ENCODE measurements at regions not wholly inside any gene's neighbourhood (a gene's known extent, or its start where the extent isn't known, plus 50 kb on each side); places are given as distances from the start of the nearest gene placed in this dataset.

GRCh38 chr2:7479603-7480002 is 562.4 kb downstream of the RNF144A start:
- Histone ChIP-seq H3K27ac (ENCODE audit: low read depth, low read length) (no peak overlapping the region), H3K79me2 (ENCODE audit: insufficient read depth, low read length) (no peaks in the 10 kb centered on the region), H3K9ac (ENCODE audit: low read length) (no peak overlapping the region), H3K36me3 (ENCODE audit: control insufficient read depth in 1 of 2, insufficient read depth in 2 of 2, low read length in 2 of 2) (no peaks in the 10 kb centered on the region), H3K4me3 (replicated peaks in 1 of 2; ENCODE audit: low read depth in 1 of 2, low read length in 2 of 2) (no peak overlapping the region), H3K4me2 (ENCODE audit: low read length) (no peak overlapping the region), H3K27me3 (ENCODE audit: insufficient read depth, low read length) (no peaks in the 10 kb centered on the region), H4K20me1 (ENCODE audit: insufficient read depth) (no peaks in the 10 kb centered on the region), H2AFZ (ENCODE audit: low read depth, low read length, poor library complexity, severe bottlenecking) (no peak overlapping the region), H3K4me1 (ENCODE audit: control insufficient read depth in 1 of 2, insufficient read depth in 2 of 2, low read length in 2 of 2) (no peaks in the 10 kb centered on the region), H3K9me3 (ENCODE audit: control insufficient read depth in 1 of 2, insufficient read depth in 1 of 2, low read depth in 1 of 2, low read length in 2 of 2) (no peaks in the 10 kb centered on the region), H3K9me2 (ENCODE audit: insufficient read depth) (no peaks in the 10 kb centered on the region)
- TF ChIP-seq MAX (IDR thresholded peaks at IDR 0.05), result no peak
- no peak for TF ChIP-seq CBX3 (IDR thresholded peaks at IDR 0.05; ENCODE audit: low read depth)
- no peak for TF ChIP-seq TCF7L2 (IDR thresholded peaks at IDR 0.05; ENCODE audit: borderline replicate concordance, extremely low read depth, insufficient read depth, insufficient read length)
- no peak for TF ChIP-seq CEBPB (IDR thresholded peaks at IDR 0.05; ENCODE audit: low read depth)
- no peak for TF ChIP-seq ZBTB33 (IDR thresholded peaks at IDR 0.05; ENCODE audit: extremely low read depth, insufficient replicate concordance, low read length)
- TF ChIP-seq ZNF274 (IDR thresholded peaks at IDR 0.05; ENCODE audit: low read depth, low read length), result no peak
- TF ChIP-seq SIN3A (IDR thresholded peaks at IDR 0.05; ENCODE audit: low read depth), result no peak
- TF ChIP-seq REST (IDR thresholded peaks at IDR 0.05; ENCODE audit: low read depth), result no peak
- no peak for TF ChIP-seq CTCF (IDR thresholded peaks at IDR 0.05 in 2 of 3, conservative IDR thresholded peaks at IDR 0.05 in 1 of 3; ENCODE audit: borderline replicate concordance in 1 of 3, insufficient read depth in 1 of 3, low read depth in 2 of 3, low read length in 2 of 3)
- TF ChIP-seq RAD21 (IDR thresholded peaks at IDR 0.05; ENCODE audit: low read depth), result no peak
- TF ChIP-seq ELF1 (IDR thresholded peaks at IDR 0.05; ENCODE audit: borderline replicate concordance, low read depth), result no peak
- TF ChIP-seq JUND (IDR thresholded peaks at IDR 0.05), result no peak
- no peak for TF ChIP-seq FOSL1 (IDR thresholded peaks at IDR 0.05; ENCODE audit: low read depth)
- no peak for TF ChIP-seq YY1 (IDR thresholded peaks at IDR 0.05; ENCODE audit: extremely low read depth, insufficient replicate concordance, low read depth, low read length)
- no peak for TF ChIP-seq POLR2A (IDR thresholded peaks at IDR 0.05; ENCODE audit: borderline replicate concordance, extremely low read depth, insufficient read depth, insufficient read length)
- no peak for TF ChIP-seq SP1 (IDR thresholded peaks at IDR 0.05; ENCODE audit: low read depth)
- no peak for TF ChIP-seq EGR1 (IDR thresholded peaks at IDR 0.05; ENCODE audit: low read depth)
- intact Hi-C loops (cut with micrococcal nuclease), result no loop called here
- ChIA-PET RAD21 (ENCODE audit: low non-redundant PET in 1 of 2, low total read pairs in 2 of 2, uncharacterized antibody in 2 of 2, unreplicated experiment in 2 of 2) (no interaction called here), POLR2A (no interaction called here), CTCF (no interaction called here)
- DNase-seq (ENCODE audit: low read depth, low spot score) (no peak), ATAC-seq (no peak)
- BruUV-seq (replicated peaks), result no TSS peak
